ENCODE measurements at regions not wholly inside any gene's neighbourhood (a gene's known extent, or its start where the extent isn't known, plus 50 kb on each side); places are given as distances from the start of the nearest gene placed in this dataset.

DNA sequence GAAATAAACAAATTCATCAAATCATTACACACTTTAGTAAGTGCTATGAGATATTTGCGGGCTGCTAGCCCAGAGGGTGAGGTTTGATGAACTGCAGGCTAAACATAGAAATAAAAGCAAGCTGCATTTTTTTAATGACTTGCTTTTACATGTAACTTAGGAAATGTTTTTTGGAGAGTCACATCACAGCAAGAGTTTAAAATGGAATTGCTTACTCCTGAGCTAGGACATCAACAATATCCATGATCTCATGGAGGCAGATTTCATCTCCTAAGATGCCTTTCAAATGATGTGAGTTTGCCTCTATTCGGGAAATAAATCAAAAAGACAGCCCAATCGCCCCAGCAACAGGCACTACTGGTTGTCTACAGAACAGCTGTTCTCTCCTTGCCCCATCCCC, 73.4 kb upstream of the CD44 start:
- no peak for TF ChIP-seq POLR2A (IDR thresholded peaks at IDR 0.05)
- TF ChIP-seq, protein P1, sequence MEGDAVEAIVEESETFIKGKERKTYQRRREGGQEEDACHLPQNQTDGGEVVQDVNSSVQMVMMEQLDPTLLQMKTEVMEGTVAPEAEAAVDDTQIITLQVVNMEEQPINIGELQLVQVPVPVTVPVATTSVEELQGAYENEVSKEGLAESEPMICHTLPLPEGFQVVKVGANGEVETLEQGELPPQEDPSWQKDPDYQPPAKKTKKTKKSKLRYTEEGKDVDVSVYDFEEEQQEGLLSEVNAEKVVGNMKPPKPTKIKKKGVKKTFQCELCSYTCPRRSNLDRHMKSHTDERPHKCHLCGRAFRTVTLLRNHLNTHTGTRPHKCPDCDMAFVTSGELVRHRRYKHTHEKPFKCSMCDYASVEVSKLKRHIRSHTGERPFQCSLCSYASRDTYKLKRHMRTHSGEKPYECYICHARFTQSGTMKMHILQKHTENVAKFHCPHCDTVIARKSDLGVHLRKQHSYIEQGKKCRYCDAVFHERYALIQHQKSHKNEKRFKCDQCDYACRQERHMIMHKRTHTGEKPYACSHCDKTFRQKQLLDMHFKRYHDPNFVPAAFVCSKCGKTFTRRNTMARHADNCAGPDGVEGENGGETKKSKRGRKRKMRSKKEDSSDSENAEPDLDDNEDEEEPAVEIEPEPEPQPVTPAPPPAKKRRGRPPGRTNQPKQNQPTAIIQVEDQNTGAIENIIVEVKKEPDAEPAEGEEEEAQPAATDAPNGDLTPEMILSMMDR (IDR thresholded peaks at IDR 0.05): no peak

Measured in Peyer's patch (tissue), 4 donors.